Cardiac fibroblast (primary cell): ENCODE measurements at regions not wholly inside any gene's neighbourhood (a gene's known extent, or its start where the extent isn't known, plus 50 kb on each side); places are given as distances from the start of the nearest gene placed in this dataset.

ENCODE experiments used
- DNase-seq, 2 donors: peaks; one replicate each; pipeline versions ENCODE4 v3.0.0 to v3.0.0-alpha.2; 2010; ENCODE audit warnings: low read depth in 2 of 2
- H3K4me3 ChIP-seq, 2 donors: replicated peaks in 1 of 2; 1 replicate in 1 of 2; 2 replicates in 1 of 2; pipeline ENCODE4 v1.5.1; 2011; ENCODE audit warnings: low read depth in 2 of 2, low read length in 2 of 2, mild to moderate bottlenecking in 2 of 2, moderate library complexity in 1 of 2
- TF ChIP-seq, protein P1 (sequence below): IDR thresholded peaks from one replicate; pipeline ENCODE4 v1.5.1; 2011; ENCODE audit warnings: low read depth, mild to moderate bottlenecking, low read length, inconsistent platforms

DNA sequence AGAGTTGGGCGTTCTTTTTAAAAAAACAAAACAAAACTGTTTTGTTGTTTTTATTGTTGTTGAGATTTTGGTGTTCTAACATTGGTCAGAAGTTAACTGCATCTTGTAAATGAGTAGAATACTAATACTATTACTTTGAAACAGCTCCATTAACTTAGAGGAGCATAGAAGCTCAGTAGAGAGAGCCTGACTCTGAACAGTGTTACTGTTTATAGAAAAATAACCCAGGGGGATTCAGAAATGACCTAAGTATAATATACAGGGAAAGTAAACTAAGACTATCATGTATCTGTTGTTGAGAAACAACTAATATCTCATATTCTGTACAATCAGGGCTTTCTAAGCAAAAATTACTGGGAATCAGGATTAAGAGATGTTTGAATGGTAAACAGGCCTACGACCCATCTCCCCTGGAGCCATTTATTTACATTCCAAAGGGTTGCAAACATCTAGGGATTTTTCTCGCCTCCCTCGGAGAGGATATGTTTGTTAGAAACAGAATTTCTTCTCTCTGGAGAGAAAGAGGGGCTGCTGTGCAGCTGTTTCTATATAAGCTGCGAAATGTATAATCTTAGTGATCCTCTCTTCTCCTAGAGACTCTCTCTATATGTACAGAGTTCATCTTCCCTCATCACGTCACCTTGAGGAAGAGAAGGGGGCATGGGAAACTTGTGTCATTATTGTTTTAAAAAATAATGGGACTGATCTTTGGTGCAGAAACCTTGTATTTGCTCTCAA, 827.5 kb upstream of the DPPA4 start:
- no peak for DNase-seq
- TF ChIP-seq, protein P1, sequence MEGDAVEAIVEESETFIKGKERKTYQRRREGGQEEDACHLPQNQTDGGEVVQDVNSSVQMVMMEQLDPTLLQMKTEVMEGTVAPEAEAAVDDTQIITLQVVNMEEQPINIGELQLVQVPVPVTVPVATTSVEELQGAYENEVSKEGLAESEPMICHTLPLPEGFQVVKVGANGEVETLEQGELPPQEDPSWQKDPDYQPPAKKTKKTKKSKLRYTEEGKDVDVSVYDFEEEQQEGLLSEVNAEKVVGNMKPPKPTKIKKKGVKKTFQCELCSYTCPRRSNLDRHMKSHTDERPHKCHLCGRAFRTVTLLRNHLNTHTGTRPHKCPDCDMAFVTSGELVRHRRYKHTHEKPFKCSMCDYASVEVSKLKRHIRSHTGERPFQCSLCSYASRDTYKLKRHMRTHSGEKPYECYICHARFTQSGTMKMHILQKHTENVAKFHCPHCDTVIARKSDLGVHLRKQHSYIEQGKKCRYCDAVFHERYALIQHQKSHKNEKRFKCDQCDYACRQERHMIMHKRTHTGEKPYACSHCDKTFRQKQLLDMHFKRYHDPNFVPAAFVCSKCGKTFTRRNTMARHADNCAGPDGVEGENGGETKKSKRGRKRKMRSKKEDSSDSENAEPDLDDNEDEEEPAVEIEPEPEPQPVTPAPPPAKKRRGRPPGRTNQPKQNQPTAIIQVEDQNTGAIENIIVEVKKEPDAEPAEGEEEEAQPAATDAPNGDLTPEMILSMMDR: no peak
- H3K4me3 ChIP-seq: no peak overlapping the region

DNA sequence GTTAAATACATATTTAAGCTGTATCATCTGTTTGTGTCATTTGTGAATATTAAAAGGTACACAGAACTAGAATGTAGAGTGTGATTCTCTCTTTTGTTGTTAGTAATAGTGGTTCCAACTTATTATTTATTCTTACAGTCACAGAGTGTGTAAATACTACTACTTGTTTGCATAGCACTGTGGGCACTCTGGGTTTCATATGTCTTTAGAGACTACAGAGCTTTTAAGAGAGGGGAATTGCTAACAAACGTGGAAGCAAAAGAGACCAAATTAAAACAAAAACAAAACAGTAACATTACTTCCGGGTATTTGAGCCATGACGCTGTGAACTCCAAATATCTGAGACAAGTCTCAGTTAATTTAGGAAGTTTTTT, 828.0 kb upstream of the DPPA4 start:
- no peak overlapping the region for H3K4me3 ChIP-seq
- DNase-seq: peak in 1 of 2 donors; percentile 8
- TF ChIP-seq, protein P1: no peak

DNA sequence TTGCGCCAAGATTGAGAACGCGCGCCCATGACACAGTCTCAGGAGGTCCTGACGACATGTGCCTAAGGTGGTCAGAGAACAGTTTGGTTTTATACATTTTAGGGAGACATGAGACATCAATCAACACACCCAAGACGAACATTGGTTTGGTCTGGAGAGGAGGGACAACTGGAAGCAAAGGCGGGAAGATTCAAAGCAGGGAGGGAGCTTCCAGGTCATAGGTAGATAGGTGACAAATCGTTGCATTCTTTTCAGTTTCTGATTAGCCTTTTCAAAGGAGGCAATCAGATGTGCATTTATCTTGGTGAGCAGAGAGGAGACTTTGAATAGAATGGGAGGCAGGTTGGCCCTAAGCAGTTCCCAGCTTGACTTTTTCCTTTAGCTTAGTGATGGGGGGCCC, 828.4 kb upstream of the DPPA4 start:
- DNase-seq: peak in 1 of 2 donors; percentile 2
- TF ChIP-seq, protein P1: no peak

DNA sequence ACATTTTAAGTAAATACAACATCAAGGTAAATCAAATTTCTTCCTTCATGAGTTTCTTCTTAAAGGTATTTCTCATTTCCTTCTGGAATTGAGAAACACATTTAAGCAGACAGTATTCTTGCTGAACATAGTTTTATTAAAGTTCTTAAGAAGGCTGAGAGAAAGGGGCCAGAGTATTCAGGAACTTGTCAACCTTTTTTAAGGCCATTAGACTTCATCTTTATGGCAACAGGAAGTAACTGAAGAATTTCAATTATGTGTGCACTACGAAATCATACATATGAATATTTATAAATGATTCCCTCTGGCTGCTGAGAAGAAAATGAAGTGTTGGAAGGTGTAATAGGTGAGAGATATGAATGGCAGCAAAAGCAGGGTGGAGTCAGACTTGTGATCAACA, 829.4 kb upstream of the DPPA4 start:
- TF ChIP-seq, protein P1: no peak
- no peak overlapping the region for H3K4me3 ChIP-seq

More for the DNA sequence above, 828.4 kb upstream of the DPPA4 start:
- H3K4me3 ChIP-seq: no peak overlapping the region

DNA sequence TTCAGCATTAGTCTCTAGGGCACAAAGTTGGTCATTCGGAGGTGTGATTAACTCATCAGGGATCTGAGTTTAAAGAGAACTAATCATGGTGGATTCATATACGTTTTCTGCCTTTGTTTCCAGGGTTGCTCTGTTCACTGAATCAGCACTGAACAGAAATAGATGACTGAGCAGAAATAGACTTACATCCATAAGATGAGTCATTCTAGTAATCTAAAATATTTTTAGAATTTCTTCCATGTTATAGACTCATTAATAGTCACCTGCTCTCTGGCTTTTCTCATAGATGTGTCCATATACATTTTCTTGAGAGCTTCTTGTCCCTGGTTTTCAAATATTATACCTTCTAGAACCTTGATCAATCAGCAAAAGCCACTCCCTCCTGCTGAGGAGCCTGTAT, 837.6 kb upstream of the DPPA4 start:
- H3K4me3 ChIP-seq: no peak overlapping the region
- TF ChIP-seq, protein P1: no peak
- DNase-seq: peak in 1 of 2 donors; percentile 27

More for the DNA sequence above, 829.4 kb upstream of the DPPA4 start:
- peak in 1 of 2 donors; percentile 2 for DNase-seq

DNA sequence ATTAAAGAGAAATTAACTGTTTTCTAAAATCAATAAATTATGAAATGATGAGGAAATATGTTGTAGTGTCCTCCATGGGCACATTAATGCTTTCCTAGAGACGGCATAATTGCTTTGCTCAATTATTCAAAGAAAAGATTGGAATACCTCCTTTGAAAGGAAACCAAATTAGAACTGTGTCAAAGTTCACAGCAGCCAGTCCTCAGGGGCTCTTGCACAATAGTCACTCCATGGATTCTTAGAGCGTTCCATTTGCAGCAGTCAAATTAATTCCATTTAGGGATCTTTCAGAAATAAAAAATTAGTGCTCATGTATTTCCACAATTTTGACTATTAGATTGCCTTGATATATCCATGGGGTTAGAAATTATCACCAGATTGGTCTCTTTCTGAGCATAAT, 841.6 kb upstream of the DPPA4 start:
- TF ChIP-seq, protein P1: no peak
- peak; percentile 25 to 41 for DNase-seq
- H3K4me3 ChIP-seq: no peak overlapping the region

DNA sequence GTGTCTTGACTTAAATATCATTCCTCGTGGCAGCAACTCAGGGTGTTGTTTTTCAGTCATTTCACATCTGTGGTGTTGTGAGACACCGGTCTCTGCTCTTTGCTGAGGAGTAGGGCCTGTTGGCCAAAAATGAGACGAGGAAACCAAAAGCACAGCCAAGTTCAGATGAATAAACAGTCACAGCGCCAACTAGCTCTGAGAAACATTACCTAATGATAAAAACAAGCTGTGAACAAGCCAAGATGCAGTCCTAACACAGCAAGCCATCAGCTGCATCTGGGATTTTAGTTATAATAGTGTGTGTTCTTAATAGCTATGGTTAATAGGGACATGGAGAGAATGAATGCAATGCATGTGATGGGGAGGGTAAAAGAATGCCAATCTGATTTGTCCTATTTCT, 843.4 kb upstream of the DPPA4 start:
- no peak overlapping the region for H3K4me3 ChIP-seq
- DNase-seq: peak; percentile 54 to 84
- TF ChIP-seq, protein P1: no peak
